ENCODE measurements at regions not wholly inside any gene's neighbourhood (a gene's known extent, or its start where the extent isn't known, plus 50 kb on each side); places are given as distances from the start of the nearest gene placed in this dataset.

GRCh38 chrX:120021927-120022326 is 55.6 kb downstream of the RHOXF2B start:
- Mint-ChIP-seq H3K4me3 (no peak overlapping the region), H3K4me1 (ENCODE audit: low read depth) (no peaks in the 10 kb centered on the region), H3K36me3 (ENCODE audit: low read depth) (no peaks in the 10 kb centered on the region), H3K27ac (no peak overlapping the region), H3K9me3 (no peaks in the 10 kb centered on the region), H3K27me3 (peaks cover 16% of the 10 kb centered on the region)
- intact Hi-C loops (cut with micrococcal nuclease): no loop called here

GRCh38 chrX:120020305-120020704 is 57.2 kb downstream of the RHOXF2B start:
- Mint-ChIP-seq H3K4me1 (ENCODE audit: low read depth) (peaks cover 12% of the 10 kb centered on the region), H3K27me3 (peaks cover 29% of the 10 kb centered on the region), H3K36me3 (ENCODE audit: low read depth) (no peaks in the 10 kb centered on the region), H3K9me3 (no peaks in the 10 kb centered on the region), H3K4me3 (no peak overlapping the region), H3K27ac (no peak overlapping the region)
- intact Hi-C loops (cut with micrococcal nuclease): no loop called here

- Mint-ChIP-seq H3K27me3 (peaks cover 56% of the 10 kb centered on the region), H3K4me1 (ENCODE audit: low read depth) (peaks cover 17% of the 10 kb centered on the region), H3K36me3 (ENCODE audit: low read depth) (no peaks in the 10 kb centered on the region), H3K27ac (no peak overlapping the region), H3K4me3 (peak overlapping the region; percentile 71), H3K9me3 (no peaks in the 10 kb centered on the region)
- intact Hi-C loops (cut with micrococcal nuclease): no loop called here
Observed at GRCh38 chrX:120016068-120016441, 61.4 kb downstream of the RHOXF2B start.

GRCh38 chrX:120015145-120016067 is 62.1 kb downstream of the RHOXF2B start:
- Mint-ChIP-seq H3K9me3 (no peaks in the 10 kb centered on the region), H3K36me3 (ENCODE audit: low read depth) (no peaks in the 10 kb centered on the region), H3K27me3 (peaks cover 60% of the 10 kb centered on the region), H3K4me1 (ENCODE audit: low read depth) (peaks cover 17% of the 10 kb centered on the region), H3K4me3 (peak overlapping the region; percentile 71), H3K27ac (no peak overlapping the region)
- intact Hi-C loops (cut with micrococcal nuclease): no loop called here

GRCh38 chrX:120014354-120015130 is 62.9 kb downstream of the RHOXF2B start:
- Mint-ChIP-seq H3K4me1 (ENCODE audit: low read depth) (peaks cover 17% of the 10 kb centered on the region), H3K27ac (no peak overlapping the region), H3K36me3 (ENCODE audit: low read depth) (no peaks in the 10 kb centered on the region), H3K4me3 (no peak overlapping the region), H3K9me3 (no peaks in the 10 kb centered on the region), H3K27me3 (peaks cover 62% of the 10 kb centered on the region)
- intact Hi-C loops (cut with micrococcal nuclease): no loop called here

- H3K27ac Mint-ChIP-seq: no peak overlapping the region
- no peaks in the 10 kb centered on the region for H3K36me3 Mint-ChIP-seq (ENCODE audit: low read depth)
- intact Hi-C loops (cut with micrococcal nuclease): no loop called here
- peaks cover 57% of the 10 kb centered on the region for H3K27me3 Mint-ChIP-seq
- no peaks in the 10 kb centered on the region for H3K9me3 Mint-ChIP-seq
- no peak overlapping the region for H3K4me3 Mint-ChIP-seq
- H3K4me1 Mint-ChIP-seq (ENCODE audit: low read depth): peaks cover 23% of the 10 kb centered on the region
Observed at GRCh38 chrX:120001787-120002186, 58.2 kb upstream of the NKAP start.

GRCh38 chrX:120000490-120001246 is 57.1 kb upstream of the NKAP start:
- no peak overlapping the region for H3K27ac Mint-ChIP-seq
- H3K36me3 Mint-ChIP-seq (ENCODE audit: low read depth): no peaks in the 10 kb centered on the region
- intact Hi-C loops (cut with micrococcal nuclease): no loop called here
- peaks cover 23% of the 10 kb centered on the region for H3K4me1 Mint-ChIP-seq (ENCODE audit: low read depth)
- no peaks in the 10 kb centered on the region for H3K9me3 Mint-ChIP-seq
- H3K27me3 Mint-ChIP-seq: peaks cover 64% of the 10 kb centered on the region
- peak overlapping the region; percentile 39 for H3K4me3 Mint-ChIP-seq

GRCh38 chrX:119999087-119999634 is 55.6 kb upstream of the NKAP start:
- Mint-ChIP-seq H3K4me1 (ENCODE audit: low read depth) (peaks cover 23% of the 10 kb centered on the region), H3K4me3 (no peak overlapping the region), H3K36me3 (ENCODE audit: low read depth) (no peaks in the 10 kb centered on the region), H3K9me3 (no peaks in the 10 kb centered on the region), H3K27ac (no peak overlapping the region), H3K27me3 (peaks cover 78% of the 10 kb centered on the region)
- intact Hi-C loops (cut with micrococcal nuclease): no loop called here

- H3K9me3 Mint-ChIP-seq: no peaks in the 10 kb centered on the region
- intact Hi-C loops (cut with micrococcal nuclease): no loop called here
- H3K4me3 Mint-ChIP-seq: no peak overlapping the region
- no peak overlapping the region for H3K27ac Mint-ChIP-seq
- no peaks in the 10 kb centered on the region for H3K36me3 Mint-ChIP-seq (ENCODE audit: low read depth)
- H3K4me1 Mint-ChIP-seq (ENCODE audit: low read depth): peaks cover 23% of the 10 kb centered on the region
- H3K27me3 Mint-ChIP-seq: peaks cover 91% of the 10 kb centered on the region
Observed at GRCh38 chrX:119997570-119997969, 54.0 kb upstream of the NKAP start.

GRCh38 chrX:119996600-119997524 is 53.3 kb upstream of the NKAP start:
- intact Hi-C loops (cut with micrococcal nuclease): no loop called here
- Mint-ChIP-seq H3K36me3 (ENCODE audit: low read depth) (no peaks in the 10 kb centered on the region), H3K27ac (no peak overlapping the region), H3K4me1 (ENCODE audit: low read depth) (peaks cover 23% of the 10 kb centered on the region), H3K27me3 (peaks cover 93% of the 10 kb centered on the region), H3K9me3 (no peaks in the 10 kb centered on the region), H3K4me3 (no peak overlapping the region)

GRCh38 chrX:119996069-119996468 is 52.5 kb upstream of the NKAP start:
- no peak overlapping the region for H3K4me3 Mint-ChIP-seq
- H3K36me3 Mint-ChIP-seq (ENCODE audit: low read depth): no peaks in the 10 kb centered on the region
- H3K27ac Mint-ChIP-seq: no peak overlapping the region
- intact Hi-C loops (cut with micrococcal nuclease): no loop called here
- peaks cover 27% of the 10 kb centered on the region for H3K4me1 Mint-ChIP-seq (ENCODE audit: low read depth)
- peaks cover 93% of the 10 kb centered on the region for H3K27me3 Mint-ChIP-seq
- H3K9me3 Mint-ChIP-seq: no peaks in the 10 kb centered on the region

All from dendritic cell treated with granulocyte-macrophage colony-stimulating factor and Interleukin-4, amounts not matched to agents 40 ng/mL and 50 ng/mL, for 4 days (primary cell).